OCI-LY1 (cell line): ENCODE measurements at regions not wholly inside any gene's neighbourhood (a gene's known extent, or its start where the extent isn't known, plus 50 kb on each side); places are given as distances from the start of the nearest gene placed in this dataset.

Source experiments
- H2AFZ ChIP-seq: fragments of 200-600 bp; sonication (generic), shearing (Covaris generic); 2 replicates; pipeline ENCODE4 v1.6.0; 2014; ENCODE audit warnings: antibody characterized with exemption, mild to moderate bottlenecking, low read length
- H3F3A ChIP-seq: fragments of 200-600 bp; sonication (generic), shearing (Covaris generic); 2 replicates; pipeline ENCODE4 v1.6.0; 2014; ENCODE audit warnings: mild to moderate bottlenecking, antibody characterized with exemption, low read length, moderate library complexity; ENCODE audit not compliant: insufficient read depth
- H3K27ac ChIP-seq: fragments of 200-600 bp; sonication (generic); 2 replicates; pipeline ENCODE4 v1.5.1; 2014; ENCODE audit warnings: low read length, mixed run types, mild to moderate bottlenecking, low read depth; ENCODE audit not compliant: poor library complexity, severe bottlenecking
- H3K27me3 ChIP-seq: fragments of 200-600 bp; sonication (generic); 2 replicates; pipeline ENCODE4 v1.6.0; 2014; ENCODE audit warnings: antibody characterized with exemption, mild to moderate bottlenecking, low read length, moderate library complexity; ENCODE audit not compliant: insufficient read depth
- H3K36me3 ChIP-seq: fragments of 200-600 bp; sonication (generic); 2 replicates; pipeline ENCODE4 v1.6.1; 2014; ENCODE audit warnings: mild to moderate bottlenecking, antibody characterized with exemption, low read length, moderate library complexity, mixed read lengths; ENCODE audit not compliant: insufficient read depth
- H3K4me1 ChIP-seq: fragments of 200-600 bp; sonication (generic); 2 replicates; pipeline ENCODE4 v1.5.1; 2014; ENCODE audit warnings: mild to moderate bottlenecking, low read length, moderate library complexity; ENCODE audit not compliant: insufficient read depth, severe bottlenecking
- H3K4me2 ChIP-seq: fragments of 200-600 bp; sonication (generic), shearing (Covaris generic); 2 replicates; pipeline ENCODE4 v1.6.1; 2014; ENCODE audit warnings: low read length
- H3K4me3 ChIP-seq: fragments of 200-600 bp; sonication (generic); 2 replicates; pipeline ENCODE4 v1.5.1; 2014; ENCODE audit warnings: low read length, low read depth, mild to moderate bottlenecking, mixed read lengths; ENCODE audit not compliant: poor library complexity, severe bottlenecking
- H3K79me2 ChIP-seq: fragments of 200-600 bp; shearing (Covaris generic); 2 replicates; pipeline ENCODE4 v1.6.1; 2016; ENCODE audit warnings: mixed run types, low read length, mixed read lengths; ENCODE audit not compliant: insufficient read depth
- H3K9ac ChIP-seq: fragments of 200-600 bp; sonication (generic), shearing (Covaris generic); 2 replicates; pipeline ENCODE4 v1.6.1; 2014; ENCODE audit warnings: mild to moderate bottlenecking, low read length, mixed read lengths
- H3K9me2 ChIP-seq: fragments of 200-600 bp; sonication (generic), shearing (Covaris generic); 2 replicates; pipeline ENCODE4 v1.6.1; 2014; ENCODE audit warnings: low read depth, mild to moderate bottlenecking, low read length, mixed read lengths
- H3K9me3 ChIP-seq: fragments of 200-600 bp; shearing (Covaris generic); 2 replicates; pipeline ENCODE4 v1.6.1; 2014; ENCODE audit warnings: low read length, mixed read lengths
- H4K20me1 ChIP-seq: fragments of 200-600 bp; sonication (generic), shearing (Covaris generic); 2 replicates; pipeline ENCODE4 v1.6.0; 2016; ENCODE audit warnings: mild to moderate bottlenecking, low read length; ENCODE audit not compliant: insufficient read depth
- EZH2 ChIP-seq: fragments of 200-600 bp; sonication (generic), shearing (Covaris generic); IDR thresholded peaks from 2 replicates; pipeline ENCODE4 v1.8.0; 2017; ENCODE audit warnings: borderline replicate concordance, mixed run types, mild to moderate bottlenecking, antibody characterized with exemption, low read length, moderate library complexity, mixed read lengths
- TF ChIP-seq, protein P1 (sequence below): fragments of 200-600 bp; sonication (generic), shearing (Covaris generic); IDR thresholded peaks from 2 replicates; pipeline ENCODE4 v1.5.1; 2017; ENCODE audit warnings: mild to moderate bottlenecking, antibody characterized with exemption, low read length, moderate library complexity, mixed read lengths

DNA sequence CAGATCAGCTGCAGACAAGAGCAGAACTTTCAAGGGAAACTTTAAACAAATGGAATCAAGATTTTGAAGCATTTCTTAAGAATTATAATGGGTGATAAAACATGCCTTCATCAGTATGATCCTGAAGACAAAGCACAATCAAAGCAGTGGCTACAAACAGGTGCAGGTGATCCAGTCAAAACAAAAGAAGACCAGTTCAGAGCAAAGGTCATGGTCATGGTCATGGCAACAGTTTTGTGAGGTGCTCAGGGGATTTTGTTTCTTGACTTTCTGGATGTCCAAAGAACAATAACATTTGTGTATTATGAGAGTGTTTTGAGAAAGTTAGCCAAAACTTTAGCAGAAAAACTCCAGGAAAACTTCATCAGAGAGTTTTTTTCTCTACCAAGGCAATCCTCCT, 681.7 kb upstream of the PTBP2 start:
- no peaks in the 10 kb centered on the region for H3K9me2 ChIP-seq
- H3K36me3 ChIP-seq, result no peaks in the 10 kb centered on the region
- H3K27ac ChIP-seq, result no peak overlapping the region
- no peaks in the 10 kb centered on the region for H3F3A ChIP-seq
- no peak overlapping the region for H3K4me3 ChIP-seq
- no peaks in the 10 kb centered on the region for H3K79me2 ChIP-seq
- H3K9me3 ChIP-seq, result no peaks in the 10 kb centered on the region
- no peaks in the 10 kb centered on the region for H3K27me3 ChIP-seq
- TF ChIP-seq, protein P1, sequence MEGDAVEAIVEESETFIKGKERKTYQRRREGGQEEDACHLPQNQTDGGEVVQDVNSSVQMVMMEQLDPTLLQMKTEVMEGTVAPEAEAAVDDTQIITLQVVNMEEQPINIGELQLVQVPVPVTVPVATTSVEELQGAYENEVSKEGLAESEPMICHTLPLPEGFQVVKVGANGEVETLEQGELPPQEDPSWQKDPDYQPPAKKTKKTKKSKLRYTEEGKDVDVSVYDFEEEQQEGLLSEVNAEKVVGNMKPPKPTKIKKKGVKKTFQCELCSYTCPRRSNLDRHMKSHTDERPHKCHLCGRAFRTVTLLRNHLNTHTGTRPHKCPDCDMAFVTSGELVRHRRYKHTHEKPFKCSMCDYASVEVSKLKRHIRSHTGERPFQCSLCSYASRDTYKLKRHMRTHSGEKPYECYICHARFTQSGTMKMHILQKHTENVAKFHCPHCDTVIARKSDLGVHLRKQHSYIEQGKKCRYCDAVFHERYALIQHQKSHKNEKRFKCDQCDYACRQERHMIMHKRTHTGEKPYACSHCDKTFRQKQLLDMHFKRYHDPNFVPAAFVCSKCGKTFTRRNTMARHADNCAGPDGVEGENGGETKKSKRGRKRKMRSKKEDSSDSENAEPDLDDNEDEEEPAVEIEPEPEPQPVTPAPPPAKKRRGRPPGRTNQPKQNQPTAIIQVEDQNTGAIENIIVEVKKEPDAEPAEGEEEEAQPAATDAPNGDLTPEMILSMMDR, result no peak
- TF ChIP-seq EZH2, result no peak
- no peak overlapping the region for H3K4me2 ChIP-seq
- no peak overlapping the region for H2AFZ ChIP-seq
- H3K4me1 ChIP-seq, result no peaks in the 10 kb centered on the region
- H3K9ac ChIP-seq, result no peak overlapping the region
- H4K20me1 ChIP-seq, result no peaks in the 10 kb centered on the region

- no peaks in the 10 kb centered on the region for H4K20me1 ChIP-seq
- no peaks in the 10 kb centered on the region for H3K36me3 ChIP-seq
- H3K4me2 ChIP-seq, result no peak overlapping the region
- H3K4me3 ChIP-seq, result no peak overlapping the region
- H3K9ac ChIP-seq, result no peak overlapping the region
- H2AFZ ChIP-seq, result no peak overlapping the region
- H3F3A ChIP-seq, result no peaks in the 10 kb centered on the region
- H3K79me2 ChIP-seq, result no peaks in the 10 kb centered on the region
- no peak overlapping the region for H3K27ac ChIP-seq
- no peaks in the 10 kb centered on the region for H3K9me2 ChIP-seq
- H3K4me1 ChIP-seq, result no peaks in the 10 kb centered on the region
- TF ChIP-seq, protein P1, result no peak
- no peak for TF ChIP-seq EZH2
- no peaks in the 10 kb centered on the region for H3K27me3 ChIP-seq
- no peaks in the 10 kb centered on the region for H3K9me3 ChIP-seq
These were observed 680.1 kb upstream of the PTBP2 start for GRCh38 chr1:96041470-96041869.

- Histone ChIP-seq H3K79me2 (no peaks in the 10 kb centered on the region), H4K20me1 (no peaks in the 10 kb centered on the region), H3K4me3 (no peak overlapping the region), H3K27ac (no peak overlapping the region), H3K4me1 (no peaks in the 10 kb centered on the region), H3K9me3 (no peaks in the 10 kb centered on the region), H3K9ac (no peak overlapping the region), H3K9me2 (no peaks in the 10 kb centered on the region), H3F3A (no peaks in the 10 kb centered on the region), H3K36me3 (no peaks in the 10 kb centered on the region), H3K4me2 (no peak overlapping the region), H2AFZ (no peak overlapping the region), H3K27me3 (no peaks in the 10 kb centered on the region)
- TF ChIP-seq, protein P1, result no peak
- TF ChIP-seq EZH2, result no peak
These were observed 672.9 kb upstream of the PTBP2 start for GRCh38 chr1:96048572-96049212.
